Mesendoderm (in vitro differentiated cells): ENCODE measurements at regions not wholly inside any gene's neighbourhood (a gene's known extent, or its start where the extent isn't known, plus 50 kb on each side); places are given as distances from the start of the nearest gene placed in this dataset.

Experiments
- DNase-seq: peaks from one replicate; pipeline ENCODE4 v3.0.0; 2013
- H2AK5ac ChIP-seq: 2 replicates; pipeline ENCODE4 v1.6.1; 2013; ENCODE audit warnings: low read length, inconsistent platforms
- H2BK120ac ChIP-seq: 2 replicates; pipeline ENCODE4 v1.6.1; 2013; ENCODE audit warnings: low read depth, mild to moderate bottlenecking, low read length, moderate library complexity, mixed read lengths
- H2BK15ac ChIP-seq: replicated peaks from 2 replicates; pipeline ENCODE4 v1.6.1; 2013; ENCODE audit warnings: low read depth, mild to moderate bottlenecking, moderate library complexity
- H2BK5ac ChIP-seq: 2 replicates; pipeline ENCODE4 v1.6.1; 2013; ENCODE audit warnings: low read length, inconsistent platforms
- H3K18ac ChIP-seq: 2 replicates; pipeline ENCODE4 v1.6.1; 2013; ENCODE audit warnings: mild to moderate bottlenecking, low read length, mixed read lengths
- H3K23ac ChIP-seq: one replicate; pipeline ENCODE4 v1.6.1; 2013; ENCODE audit warnings: low read length
- H3K27ac ChIP-seq: 2 replicates; pipeline ENCODE4 v1.5.1; 2013; ENCODE audit warnings: low read depth, mild to moderate bottlenecking, inconsistent platforms, low read length, moderate library complexity
- H3K27me3 ChIP-seq: 2 replicates; pipeline ENCODE4 v1.6.1; 2013; ENCODE audit warnings: low read length, control low read depth, mild to moderate bottlenecking, inconsistent platforms; ENCODE audit not compliant: insufficient read depth, poor library complexity
- H3K36me3 ChIP-seq: 2 replicates; pipeline ENCODE4 v1.6.1; 2013; ENCODE audit warnings: low read length, inconsistent platforms; ENCODE audit not compliant: control insufficient read depth, insufficient read depth
- H3K4ac ChIP-seq: one replicate; pipeline ENCODE4 v1.6.1; 2013; ENCODE audit warnings: low read depth, mild to moderate bottlenecking, low read length, moderate library complexity
- H3K4me1 ChIP-seq: 2 replicates; pipeline ENCODE4 v1.6.1; 2013; ENCODE audit warnings: low read depth, low read length, inconsistent platforms; ENCODE audit not compliant: control insufficient read depth
- H3K4me2 ChIP-seq: 2 replicates; pipeline ENCODE4 v1.6.1; 2013; ENCODE audit warnings: low read length
- H3K4me3 ChIP-seq: 2 replicates; pipeline ENCODE4 v1.5.1; 2013; ENCODE audit warnings: mild to moderate bottlenecking, low read length
- H3K56ac ChIP-seq: one replicate; pipeline ENCODE4 v1.6.1; 2013; ENCODE audit warnings: low read length
- H3K79me1 ChIP-seq: 2 replicates; pipeline ENCODE4 v1.6.1; 2013; ENCODE audit warnings: low read length, inconsistent platforms
- H3K79me2 ChIP-seq: 2 replicates; pipeline ENCODE4 v1.6.1; 2013; ENCODE audit warnings: mild to moderate bottlenecking, low read length; ENCODE audit not compliant: control insufficient read depth, insufficient read depth
- H3K9ac ChIP-seq: 2 replicates; pipeline ENCODE4 v1.6.1; 2013; ENCODE audit warnings: low read length, inconsistent platforms
- H4K5ac ChIP-seq: one replicate; pipeline ENCODE4 v1.6.1; 2013; ENCODE audit warnings: low read length
- H4K8ac ChIP-seq: one replicate; pipeline ENCODE4 v1.6.1; 2013; ENCODE audit warnings: low read depth, mild to moderate bottlenecking, control low read depth, low read length, moderate library complexity
- WGBS: extraction: QIAGEN DNeasy Blood & Tissue Kit; methylation state at CpG from one replicate; pipeline ENCODE4 v1.1.7; 2013; ENCODE audit warnings: low lambda C conversion rate, missing lambda C conversion rate; ENCODE audit not compliant: insufficient coverage; ENCODE audit errors: extremely low coverage; 5-methylcytosine and 5-hydroxymethylcytosine counted together

DNA sequence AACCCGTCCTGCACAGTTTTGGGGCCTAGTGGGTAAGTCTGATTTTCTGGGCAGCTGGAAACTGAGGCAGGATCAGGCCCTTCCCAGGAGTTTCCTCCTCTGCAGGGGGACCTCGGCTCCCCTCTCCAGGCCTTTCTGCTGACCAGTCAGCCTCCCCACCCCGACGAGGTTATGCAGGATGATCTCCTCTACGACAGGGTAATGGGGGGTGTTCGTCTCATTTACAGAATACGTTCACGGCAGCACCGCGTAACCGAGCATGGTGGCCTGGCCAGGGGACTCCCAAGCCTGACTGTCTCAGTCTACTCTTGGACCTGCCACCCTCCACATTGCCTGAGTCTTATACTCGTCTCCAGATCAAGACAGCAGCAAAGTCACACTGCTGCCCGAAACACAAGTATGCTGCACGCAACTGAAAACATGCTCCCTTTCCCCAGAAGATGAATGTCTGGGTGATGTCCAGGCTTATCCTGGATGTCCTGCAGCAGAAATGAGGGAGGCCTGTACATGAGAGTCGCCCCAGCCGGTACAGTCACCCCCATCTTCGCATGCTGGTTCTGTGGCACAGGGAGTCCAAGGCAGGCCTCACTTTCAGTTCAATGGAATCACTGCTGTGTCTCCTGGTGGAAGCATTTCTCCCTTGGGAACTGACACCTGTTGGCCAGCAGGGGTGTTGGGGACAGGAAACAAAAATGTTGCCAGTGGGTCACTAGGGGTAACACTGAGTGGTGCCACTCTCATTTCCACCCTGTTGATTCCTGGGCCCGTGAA lies 120.8 kb downstream of the SOX1 start:
- Histone ChIP-seq H2AK5ac (no peak overlapping the region), H3K23ac (no peak overlapping the region), H3K27ac (no peak overlapping the region), H2BK5ac (no peak overlapping the region), H3K36me3 (no peaks in the 10 kb centered on the region), H3K27me3 (no peaks in the 10 kb centered on the region), H3K4ac (no peak overlapping the region), H4K8ac (no peak overlapping the region), H3K4me1 (no peaks in the 10 kb centered on the region), H4K5ac (no peak overlapping the region), H2BK120ac (no peak overlapping the region), H3K56ac (no peak overlapping the region), H2BK15ac (no peak overlapping the region), H3K18ac (no peak overlapping the region), H3K79me2 (no peaks in the 10 kb centered on the region), H3K4me3 (no peak overlapping the region), H3K9ac (no peak overlapping the region), H3K79me1 (no peaks in the 10 kb centered on the region), H3K4me2 (no peak overlapping the region)
- DNase-seq = no peak
- no CpG with 5 or more reads among the region's 18 CpGs for WGBS

DNA sequence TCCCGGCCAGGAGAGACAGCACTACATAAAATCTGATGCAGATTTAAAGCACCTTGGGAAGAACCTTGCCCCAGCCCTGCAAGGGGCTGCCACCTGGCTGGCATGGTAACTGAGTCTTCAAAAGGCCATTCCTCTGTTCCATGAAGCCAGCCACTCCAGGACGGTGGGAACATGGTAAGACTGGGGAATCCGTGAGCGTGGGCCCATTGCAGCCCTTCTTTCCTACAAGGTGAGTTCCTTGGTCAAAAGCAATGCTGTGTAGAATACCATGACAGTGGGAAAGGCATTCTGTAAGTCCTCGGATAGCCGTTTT lies 121.3 kb downstream of the SOX1 start:
- Histone ChIP-seq H3K36me3 (no peaks in the 10 kb centered on the region), H4K5ac (no peak overlapping the region), H3K79me1 (no peaks in the 10 kb centered on the region), H2AK5ac (no peak overlapping the region), H3K9ac (no peak overlapping the region), H4K8ac (no peak overlapping the region), H3K27ac (no peak overlapping the region), H2BK15ac (no peak overlapping the region), H3K18ac (no peak overlapping the region), H2BK5ac (no peak overlapping the region), H3K4me1 (no peaks in the 10 kb centered on the region), H3K27me3 (no peaks in the 10 kb centered on the region), H3K56ac (no peak overlapping the region), H3K79me2 (no peaks in the 10 kb centered on the region), H3K23ac (no peak overlapping the region), H3K4ac (no peak overlapping the region), H3K4me3 (no peak overlapping the region), H3K4me2 (no peak overlapping the region), H2BK120ac (no peak overlapping the region)
- WGBS = no CpG with 5 or more reads among the region's 6 CpGs
- DNase-seq = no peak

- no peaks in the 10 kb centered on the region for H3K27me3 ChIP-seq
- no peaks in the 10 kb centered on the region for H3K36me3 ChIP-seq
- no peak overlapping the region for H4K5ac ChIP-seq
- no peak overlapping the region for H3K23ac ChIP-seq
- H3K18ac ChIP-seq = no peak overlapping the region
- H4K8ac ChIP-seq = no peak overlapping the region
- no peak overlapping the region for H2BK120ac ChIP-seq
- DNase-seq = no peak
- WGBS = no CpG with 5 or more reads among the region's 15 CpGs
- H3K56ac ChIP-seq = no peak overlapping the region
- no peak overlapping the region for H3K4ac ChIP-seq
- no peaks in the 10 kb centered on the region for H3K79me2 ChIP-seq
- no peak overlapping the region for H3K27ac ChIP-seq
- no peaks in the 10 kb centered on the region for H3K79me1 ChIP-seq
- H2BK15ac ChIP-seq = no peak overlapping the region
- H3K4me3 ChIP-seq = no peak overlapping the region
- H3K4me2 ChIP-seq = no peak overlapping the region
- no peak overlapping the region for H2AK5ac ChIP-seq
- H2BK5ac ChIP-seq = no peak overlapping the region
- no peaks in the 10 kb centered on the region for H3K4me1 ChIP-seq
- H3K9ac ChIP-seq = no peak overlapping the region
These were observed 126.7 kb downstream of the SOX1 start for GRCh38 chr13:112193463-112194166.

DNA sequence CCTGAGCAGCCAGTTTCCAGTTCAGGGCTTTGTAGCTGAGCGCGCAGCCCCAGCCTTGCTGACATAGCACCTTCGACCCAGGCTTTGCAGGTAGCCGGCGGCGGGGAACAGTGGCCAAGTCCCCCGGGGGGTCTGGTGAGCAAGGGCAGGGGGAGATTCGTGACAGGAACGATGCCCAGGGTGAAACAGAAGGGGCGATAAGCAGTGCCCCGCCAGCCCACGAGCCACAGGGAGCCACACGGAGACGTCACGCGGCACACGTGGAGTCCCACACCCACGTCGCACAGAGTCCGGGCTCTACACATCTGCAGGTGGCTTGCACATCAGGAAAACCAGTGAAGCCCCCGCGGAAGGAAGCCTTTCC lies 127.2 kb downstream of the SOX1 start:
- Histone ChIP-seq H3K9ac (no peak overlapping the region), H2AK5ac (no peak overlapping the region)

GRCh38 chr13:112194579-112194978 lies 127.6 kb downstream of the SOX1 start:
- Histone ChIP-seq H4K8ac (no peak overlapping the region), H4K5ac (no peak overlapping the region), H3K27me3 (no peaks in the 10 kb centered on the region), H3K79me1 (no peaks in the 10 kb centered on the region), H3K18ac (no peak overlapping the region), H3K36me3 (no peaks in the 10 kb centered on the region), H2BK120ac (no peak overlapping the region), H3K79me2 (no peaks in the 10 kb centered on the region), H2BK5ac (no peak overlapping the region), H2BK15ac (no peak overlapping the region), H3K4me1 (no peaks in the 10 kb centered on the region), H3K56ac (no peak overlapping the region), H3K4ac (no peak overlapping the region), H3K4me2 (no peak overlapping the region), H3K27ac (no peak overlapping the region), H2AK5ac (no peak overlapping the region), H3K9ac (no peak overlapping the region), H3K23ac (no peak overlapping the region), H3K4me3 (no peak overlapping the region)
- no peak for DNase-seq
- WGBS = no CpG with 5 or more reads among the region's 31 CpGs

More for the DNA sequence above, 127.2 kb downstream of the SOX1 start:
- Histone ChIP-seq H3K36me3 (no peaks in the 10 kb centered on the region), H3K4me3 (no peak overlapping the region), H3K79me2 (no peaks in the 10 kb centered on the region), H2BK5ac (no peak overlapping the region), H3K27ac (no peak overlapping the region), H3K79me1 (no peaks in the 10 kb centered on the region), H3K27me3 (no peaks in the 10 kb centered on the region), H2BK15ac (no peak overlapping the region), H4K5ac (no peak overlapping the region), H3K4me2 (no peak overlapping the region), H3K56ac (no peak overlapping the region), H3K4ac (no peak overlapping the region), H3K18ac (no peak overlapping the region), H2BK120ac (no peak overlapping the region), H4K8ac (no peak overlapping the region), H3K23ac (no peak overlapping the region), H3K4me1 (no peaks in the 10 kb centered on the region)
- WGBS = no CpG with 5 or more reads among the region's 22 CpGs
- no peak for DNase-seq
